Muscle layer of duodenum (tissue), 2 donors: ENCODE measurements at regions not wholly inside any gene's neighbourhood (a gene's known extent, or its start where the extent isn't known, plus 50 kb on each side); places are given as distances from the start of the nearest gene placed in this dataset.

Experiments used
- H3K27ac ChIP-seq: one replicate; pipeline ENCODE4 v1.7.0; 2013; ENCODE audit warnings: mild to moderate bottlenecking, low read length
- H3K27me3 ChIP-seq: one replicate; pipeline ENCODE4 v1.7.0; 2013; ENCODE audit warnings: low read depth, mild to moderate bottlenecking, control low read depth, low read length
- H3K36me3 ChIP-seq, 2 donors: one replicate each; pipeline ENCODE4 v1.7.0; 2013; ENCODE audit warnings: low read length in 2 of 2, control low read depth in 1 of 2, mild to moderate bottlenecking in 1 of 2; ENCODE audit not compliant: insufficient read depth in 2 of 2, control insufficient read depth in 1 of 2
- H3K4me1 ChIP-seq, 2 donors: one replicate each; pipeline ENCODE4 v1.7.0; 2013; ENCODE audit warnings: low read length in 2 of 2, mild to moderate bottlenecking in 2 of 2, control low read depth in 1 of 2, moderate library complexity in 1 of 2; ENCODE audit not compliant: insufficient read depth in 2 of 2, control insufficient read depth in 1 of 2
- H3K4me3 ChIP-seq, 2 donors: one replicate each; pipeline ENCODE4 v1.7.0; 2013; ENCODE audit warnings: low read length in 2 of 2, low read depth in 1 of 2, mild to moderate bottlenecking in 1 of 2
- H3K9me3 ChIP-seq, 2 donors: one replicate each; pipeline ENCODE4 v1.7.0; 2013; ENCODE audit warnings: low read length in 2 of 2, control low read depth in 1 of 2, mild to moderate bottlenecking in 1 of 2; ENCODE audit not compliant: control insufficient read depth in 1 of 2
- donor health status: healthy.

GRCh38 chr12:113766131-113766878, 199.8 kb downstream of the RBM19 start:
- Histone ChIP-seq H3K27ac (no peak overlapping the region), H3K27me3 (peaks cover 25% of the 10 kb centered on the region), H3K36me3 (no peaks in the 10 kb centered on the region), H3K4me3 (no peak overlapping the region), H3K4me1 (no peaks in the 10 kb centered on the region), H3K9me3 (no peaks in the 10 kb centered on the region)

DNA sequence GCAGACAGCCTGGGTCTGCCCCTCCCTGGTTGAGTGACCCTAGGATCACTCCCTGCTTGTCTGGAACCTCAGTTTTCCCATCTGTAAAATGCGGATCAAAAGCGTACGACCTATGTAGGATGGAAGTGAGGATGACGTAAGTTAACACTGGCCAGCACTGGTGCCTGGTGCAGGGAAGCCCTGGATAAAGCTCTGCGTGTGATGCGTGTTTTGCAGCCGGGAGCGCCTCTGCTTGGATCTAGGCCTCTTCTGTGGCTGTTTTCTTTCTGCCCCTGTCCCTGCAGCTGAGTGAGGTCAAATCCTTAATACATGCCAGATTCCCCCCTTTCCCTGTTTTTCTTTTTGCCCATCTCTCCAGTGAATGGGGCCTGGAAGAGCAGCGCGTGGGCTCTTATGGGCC, 201.5 kb downstream of the RBM19 start:
- no peak overlapping the region for H3K4me3 ChIP-seq
- H3K9me3 ChIP-seq: no peaks in the 10 kb centered on the region
- H3K27ac ChIP-seq: no peak overlapping the region
- no peaks in the 10 kb centered on the region for H3K4me1 ChIP-seq
- H3K36me3 ChIP-seq: no peaks in the 10 kb centered on the region
- H3K27me3 ChIP-seq: peaks cover 25% of the 10 kb centered on the region

- H3K27ac ChIP-seq: no peak overlapping the region
- H3K27me3 ChIP-seq: peaks cover 25% of the 10 kb centered on the region
- H3K36me3 ChIP-seq: no peaks in the 10 kb centered on the region
- H3K9me3 ChIP-seq: peaks cover 0 to 3% of the 10 kb centered on the region in 2 donors
- H3K4me1 ChIP-seq: no peaks in the 10 kb centered on the region
- H3K4me3 ChIP-seq: no peak overlapping the region
Observed at GRCh38 chr12:113762882-113763816, 203.0 kb downstream of the RBM19 start.

DNA sequence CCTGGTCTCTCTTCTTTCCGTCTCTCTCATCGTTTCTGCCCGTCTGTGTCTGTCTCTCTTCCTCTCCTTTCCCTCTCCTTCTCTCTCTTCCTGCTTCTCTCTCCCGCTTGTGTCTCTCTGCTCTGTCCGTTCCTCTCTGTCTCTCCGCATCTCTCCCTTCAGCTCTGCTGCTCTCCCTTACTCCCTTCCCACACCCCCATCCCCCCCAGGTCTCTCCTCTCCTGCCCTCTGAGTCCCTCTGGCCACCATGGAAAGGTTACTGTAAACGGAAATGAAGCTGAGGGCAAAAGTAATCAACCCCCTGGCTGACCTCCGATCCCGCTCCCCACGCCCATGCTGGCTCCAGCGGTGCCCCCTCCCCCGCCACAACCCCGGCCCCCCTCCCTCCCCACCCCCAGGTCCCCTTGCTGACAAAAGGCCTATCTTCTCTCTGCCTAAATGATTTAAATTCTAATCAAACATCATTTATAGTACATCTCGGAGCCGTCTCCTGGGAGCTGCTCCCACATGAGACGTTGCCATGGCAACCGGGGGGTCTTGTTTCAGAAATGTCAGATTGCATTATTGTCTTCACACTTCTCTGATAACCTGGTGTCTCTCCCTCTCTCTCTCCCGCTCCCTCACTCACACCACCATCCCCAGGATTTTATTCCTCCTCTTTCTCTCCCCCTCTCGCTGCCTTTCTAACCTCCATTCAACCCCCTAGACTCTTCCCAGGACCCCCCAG, 203.8 kb downstream of the RBM19 start:
- Histone ChIP-seq H3K36me3 (no peaks in the 10 kb centered on the region), H3K9me3 (peaks cover 0 to 3% of the 10 kb centered on the region in 2 donors), H3K27ac (no peak overlapping the region), H3K4me3 (no peak overlapping the region), H3K4me1 (no peaks in the 10 kb centered on the region), H3K27me3 (peaks cover 25% of the 10 kb centered on the region)

DNA sequence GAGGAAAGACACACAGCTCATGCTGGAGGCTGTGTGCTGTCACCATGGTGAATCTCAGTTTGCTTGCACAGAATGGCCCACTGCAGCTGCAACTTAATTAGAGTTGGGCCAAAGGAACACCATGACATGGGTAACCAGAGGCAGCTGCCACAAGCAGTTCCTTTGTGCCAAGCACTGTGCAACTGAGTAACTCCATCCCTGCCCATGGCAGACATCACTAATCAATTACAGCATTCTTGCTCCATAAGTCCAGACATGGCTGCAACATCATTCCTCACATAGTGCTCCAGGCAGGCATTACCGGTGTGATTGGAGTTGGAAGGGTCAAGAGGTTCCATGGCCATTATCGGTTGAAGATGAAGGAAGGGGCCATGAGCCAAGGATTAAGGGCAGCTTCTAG, 207.0 kb downstream of the RBM19 start:
- H3K27me3 ChIP-seq: peaks cover 20% of the 10 kb centered on the region
- H3K9me3 ChIP-seq: peaks cover 0 to 3% of the 10 kb centered on the region in 2 donors
- H3K36me3 ChIP-seq: no peaks in the 10 kb centered on the region
- H3K4me1 ChIP-seq: no peaks in the 10 kb centered on the region
- no peak overlapping the region for H3K27ac ChIP-seq
- no peak overlapping the region for H3K4me3 ChIP-seq

DNA sequence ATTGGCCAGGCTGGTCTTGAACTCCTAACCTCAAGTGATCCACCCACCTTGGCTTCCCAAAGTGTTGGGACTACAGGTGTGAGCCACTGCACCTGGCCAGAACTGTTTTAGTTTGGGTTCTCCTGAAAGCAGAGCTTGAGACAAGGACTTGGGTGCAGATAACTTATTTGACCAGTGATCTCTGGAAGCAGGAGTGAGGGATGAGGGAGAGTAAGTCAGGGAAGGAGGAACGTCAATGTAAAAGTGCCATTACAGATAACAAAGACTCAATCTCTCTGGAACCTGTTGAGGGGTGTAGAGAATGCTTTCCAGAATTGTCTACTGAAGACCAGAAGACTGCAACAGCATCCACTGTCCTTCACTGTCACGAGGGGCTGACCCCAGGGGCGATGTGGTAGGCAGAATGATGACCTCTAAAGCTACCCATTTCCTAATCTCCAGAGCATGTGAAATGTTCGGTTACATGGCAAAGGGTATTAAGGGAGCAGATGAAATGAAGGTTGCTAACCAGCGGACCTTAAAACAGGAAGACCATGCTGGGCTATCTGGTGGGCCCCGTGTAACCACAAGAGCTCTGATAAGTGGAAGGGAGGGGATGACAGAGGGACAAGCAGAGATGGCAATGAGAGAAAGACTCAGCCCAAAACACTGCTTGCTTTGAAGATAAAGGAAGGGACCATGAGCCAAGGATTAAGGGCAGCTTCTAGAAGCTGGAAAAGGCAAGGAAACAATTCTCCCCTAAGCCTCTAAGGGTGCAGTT, 207.8 kb downstream of the RBM19 start:
- H3K36me3 ChIP-seq: no peaks in the 10 kb centered on the region
- H3K4me1 ChIP-seq: no peaks in the 10 kb centered on the region
- no peak overlapping the region for H3K4me3 ChIP-seq
- H3K27ac ChIP-seq: no peak overlapping the region
- peaks cover 0 to 3% of the 10 kb centered on the region in 2 donors for H3K9me3 ChIP-seq
- peaks cover 12% of the 10 kb centered on the region for H3K27me3 ChIP-seq

DNA sequence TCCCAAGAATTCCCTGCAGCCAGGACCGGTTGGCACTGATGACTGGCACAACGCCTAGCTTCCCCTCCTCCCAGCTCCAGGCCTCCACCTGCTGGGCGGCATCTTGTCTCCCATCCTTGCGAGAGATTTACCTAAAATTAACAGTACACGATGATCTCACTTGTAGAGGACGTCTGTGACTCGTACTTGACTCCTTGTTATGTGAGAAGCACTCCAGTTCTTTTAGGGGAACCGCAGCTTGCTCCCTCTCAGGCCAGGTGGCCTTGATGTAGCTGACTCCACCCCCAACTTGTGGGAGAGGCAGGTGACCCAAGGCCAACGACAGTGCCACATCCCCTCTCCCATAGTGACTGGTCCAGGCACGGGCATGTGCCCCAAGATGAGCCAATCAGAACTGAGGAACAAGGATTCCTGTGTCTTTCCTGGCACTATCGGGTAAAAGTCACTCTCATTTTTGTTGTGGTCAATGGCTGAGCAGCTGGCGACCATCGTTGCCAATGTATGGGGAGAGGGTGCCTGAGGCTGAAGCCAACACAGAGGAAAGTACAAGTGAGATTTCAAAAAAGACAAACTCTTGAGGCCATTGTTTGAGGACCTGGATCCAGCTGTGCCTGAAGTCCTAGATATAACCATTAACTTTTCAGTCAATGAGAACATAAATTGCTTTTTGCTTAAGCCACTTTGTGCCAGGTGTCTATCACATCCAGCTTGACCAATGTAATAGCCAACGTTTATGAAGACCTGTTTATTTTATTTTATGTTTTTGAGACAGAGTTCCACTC, 208.7 kb downstream of the RBM19 start:
- Histone ChIP-seq H3K27ac (no peak overlapping the region), H3K9me3 (peaks cover 0 to 3% of the 10 kb centered on the region in 2 donors), H3K36me3 (no peaks in the 10 kb centered on the region), H3K4me1 (no peaks in the 10 kb centered on the region), H3K4me3 (no peak overlapping the region), H3K27me3 (peaks cover 6% of the 10 kb centered on the region)

- Histone ChIP-seq H3K9me3 (peaks cover 0 to 9% of the 10 kb centered on the region in 2 donors), H3K27me3 (peaks cover 2% of the 10 kb centered on the region), H3K36me3 (no peaks in the 10 kb centered on the region), H3K27ac (no peak overlapping the region), H3K4me1 (no peaks in the 10 kb centered on the region), H3K4me3 (no peak overlapping the region)
Observed at GRCh38 chr12:113756609-113757008, 209.5 kb downstream of the RBM19 start.

GRCh38 chr12:113755098-113755497, 211.0 kb downstream of the RBM19 start:
- no peak overlapping the region for H3K4me3 ChIP-seq

GRCh38 chr12:113751513-113751912, 214.6 kb downstream of the RBM19 start:
- H3K4me3 ChIP-seq: no peak overlapping the region
- no peaks in the 10 kb centered on the region for H3K36me3 ChIP-seq
- H3K27me3 ChIP-seq: no peaks in the 10 kb centered on the region
- H3K9me3 ChIP-seq: peaks cover 0 to 10% of the 10 kb centered on the region in 2 donors
- H3K4me1 ChIP-seq: no peaks in the 10 kb centered on the region
- no peak overlapping the region for H3K27ac ChIP-seq

More at GRCh38 chr12:113755098-113755497, 211.0 kb downstream of the RBM19 start:
- H3K27ac ChIP-seq: no peak overlapping the region
- no peaks in the 10 kb centered on the region for H3K4me1 ChIP-seq
- H3K27me3 ChIP-seq: no peaks in the 10 kb centered on the region
- H3K36me3 ChIP-seq: no peaks in the 10 kb centered on the region
- peaks cover 0 to 11% of the 10 kb centered on the region in 2 donors for H3K9me3 ChIP-seq
